Hepatocyte (in vitro differentiated cells): ENCODE measurements at regions not wholly inside any gene's neighbourhood (a gene's known extent, or its start where the extent isn't known, plus 50 kb on each side); places are given as distances from the start of the nearest gene placed in this dataset.

ENCODE experiments used
- DNase-seq: peaks from one replicate; pipeline ENCODE4 v3.0.0-alpha.2; 2016; ENCODE audit warnings: low spot score
- H2AFZ ChIP-seq: fragments of 200-600 bp; sonication (generic); 2 replicates; pipeline ENCODE4 v1.6.0; 2016; ENCODE audit warnings: antibody characterized with exemption, mild to moderate bottlenecking
- H3K27ac ChIP-seq: fragments of 200-600 bp; sonication (generic); 2 replicates; pipeline ENCODE4 v1.5.1; 2016; ENCODE audit warnings: mild to moderate bottlenecking
- H3K27me3 ChIP-seq: fragments of 200-600 bp; sonication (generic); 2 replicates; pipeline ENCODE4 v1.6.1; 2016
- H3K36me3 ChIP-seq: fragments of 200-600 bp; sonication (generic); replicated peaks from 2 replicates; pipeline ENCODE4 v1.5.1; 2016; ENCODE audit warnings: low read depth; ENCODE audit not compliant: insufficient read depth
- H3K4me1 ChIP-seq: fragments of 200-600 bp; sonication (generic); 2 replicates; pipeline ENCODE4 v1.5.1; 2016; ENCODE audit warnings: mild to moderate bottlenecking, moderate library complexity; ENCODE audit not compliant: insufficient read depth
- H3K4me2 ChIP-seq: fragments of 200-600 bp; sonication (generic); 2 replicates; pipeline ENCODE4 v1.6.0; 2016
- H3K4me3 ChIP-seq: fragments of 200-600 bp; sonication (generic); 2 replicates; pipeline ENCODE4 v1.5.1; 2016; ENCODE audit warnings: mild to moderate bottlenecking
- H3K79me2 ChIP-seq: fragments of 200-600 bp; sonication (generic); 2 replicates; pipeline ENCODE4 v1.6.0; 2017; ENCODE audit warnings: mild to moderate bottlenecking
- H3K9me2 ChIP-seq: fragments of 200-600 bp; sonication (generic); replicated peaks from 2 replicates; pipeline ENCODE4 v1.6.0; 2017; ENCODE audit warnings: mild to moderate bottlenecking; ENCODE audit not compliant: insufficient read depth
- H3K9me3 ChIP-seq: fragments of 200-600 bp; sonication (generic); 2 replicates; pipeline ENCODE4 v1.5.1; 2016; ENCODE audit warnings: low read depth, mild to moderate bottlenecking
- H4K20me1 ChIP-seq: fragments of 200-600 bp; sonication (generic); 2 replicates; pipeline ENCODE4 v1.6.0; 2016; ENCODE audit warnings: mild to moderate bottlenecking; ENCODE audit not compliant: insufficient read depth, poor library complexity, severe bottlenecking
- EZH2 ChIP-seq: fragments of 200-600 bp; sonication (generic); IDR thresholded peaks from 2 replicates; pipeline ENCODE4 v1.6.1; 2016; ENCODE audit warnings: antibody characterized with exemption, mild to moderate bottlenecking, borderline replicate concordance
- EZH2phosphoT487 ChIP-seq: fragments of 200-600 bp; sonication (generic); IDR thresholded peaks from one replicate; pipeline ENCODE4 v1.6.1; 2018; ENCODE audit warnings: antibody characterized with exemption, mild to moderate bottlenecking, low read depth, moderate library complexity; ENCODE audit not compliant: unreplicated experiment, severe bottlenecking
- WGBS: methylation state at CpG from one replicate; pipeline ENCODE4 v1.1.6; 2016; ENCODE audit warnings: low lambda C conversion rate; ENCODE audit errors: missing lambda C conversion rate; 5-methylcytosine and 5-hydroxymethylcytosine counted together
- TF ChIP-seq, protein P1 (sequence below): fragments of 200-600 bp; sonication (generic); IDR thresholded peaks from 2 replicates; pipeline ENCODE4 v1.5.1; 2016; ENCODE audit warnings: antibody characterized with exemption, mild to moderate bottlenecking; ENCODE audit not compliant: poor library complexity

DNA sequence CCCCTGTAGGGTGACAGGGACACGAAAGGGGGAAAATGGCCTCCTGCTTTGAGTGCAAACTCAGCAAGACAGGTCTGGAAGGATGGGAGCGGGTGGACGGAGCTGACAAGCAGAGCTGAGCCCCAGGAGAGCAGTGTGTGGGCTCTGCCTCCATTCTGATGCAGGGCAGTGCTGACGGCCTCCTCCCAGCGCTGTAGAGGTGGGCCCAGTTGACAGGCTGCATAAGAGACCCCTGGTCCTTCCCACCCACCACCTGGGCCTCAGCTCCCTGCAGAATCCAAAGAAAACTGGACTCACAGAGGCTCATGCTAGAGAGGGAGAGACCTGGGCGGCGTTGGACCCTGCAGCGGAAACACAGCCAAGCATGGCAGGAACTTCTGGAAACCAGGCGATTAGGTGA is 1113.4 kb downstream of the BRD1 start:
- no peak overlapping the region for H3K4me3 ChIP-seq
- no peaks in the 10 kb centered on the region for H3K9me3 ChIP-seq
- peaks cover 4% of the 10 kb centered on the region for H3K4me1 ChIP-seq
- H3K9me2 ChIP-seq = no peaks in the 10 kb centered on the region
- no peak for TF ChIP-seq EZH2
- TF ChIP-seq, protein P1, sequence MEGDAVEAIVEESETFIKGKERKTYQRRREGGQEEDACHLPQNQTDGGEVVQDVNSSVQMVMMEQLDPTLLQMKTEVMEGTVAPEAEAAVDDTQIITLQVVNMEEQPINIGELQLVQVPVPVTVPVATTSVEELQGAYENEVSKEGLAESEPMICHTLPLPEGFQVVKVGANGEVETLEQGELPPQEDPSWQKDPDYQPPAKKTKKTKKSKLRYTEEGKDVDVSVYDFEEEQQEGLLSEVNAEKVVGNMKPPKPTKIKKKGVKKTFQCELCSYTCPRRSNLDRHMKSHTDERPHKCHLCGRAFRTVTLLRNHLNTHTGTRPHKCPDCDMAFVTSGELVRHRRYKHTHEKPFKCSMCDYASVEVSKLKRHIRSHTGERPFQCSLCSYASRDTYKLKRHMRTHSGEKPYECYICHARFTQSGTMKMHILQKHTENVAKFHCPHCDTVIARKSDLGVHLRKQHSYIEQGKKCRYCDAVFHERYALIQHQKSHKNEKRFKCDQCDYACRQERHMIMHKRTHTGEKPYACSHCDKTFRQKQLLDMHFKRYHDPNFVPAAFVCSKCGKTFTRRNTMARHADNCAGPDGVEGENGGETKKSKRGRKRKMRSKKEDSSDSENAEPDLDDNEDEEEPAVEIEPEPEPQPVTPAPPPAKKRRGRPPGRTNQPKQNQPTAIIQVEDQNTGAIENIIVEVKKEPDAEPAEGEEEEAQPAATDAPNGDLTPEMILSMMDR = no peak
- TF ChIP-seq EZH2phosphoT487 = no peak
- H3K4me2 ChIP-seq = no peak overlapping the region
- DNase-seq = no peak
- WGBS = 92% methylated on average over 9 of the region's 9 CpGs
- H4K20me1 ChIP-seq = no peaks in the 10 kb centered on the region
- H2AFZ ChIP-seq = no peak overlapping the region
- no peaks in the 10 kb centered on the region for H3K27me3 ChIP-seq
- H3K27ac ChIP-seq = no peak overlapping the region
- H3K36me3 ChIP-seq = no peaks in the 10 kb centered on the region
- no peaks in the 10 kb centered on the region for H3K79me2 ChIP-seq

DNA sequence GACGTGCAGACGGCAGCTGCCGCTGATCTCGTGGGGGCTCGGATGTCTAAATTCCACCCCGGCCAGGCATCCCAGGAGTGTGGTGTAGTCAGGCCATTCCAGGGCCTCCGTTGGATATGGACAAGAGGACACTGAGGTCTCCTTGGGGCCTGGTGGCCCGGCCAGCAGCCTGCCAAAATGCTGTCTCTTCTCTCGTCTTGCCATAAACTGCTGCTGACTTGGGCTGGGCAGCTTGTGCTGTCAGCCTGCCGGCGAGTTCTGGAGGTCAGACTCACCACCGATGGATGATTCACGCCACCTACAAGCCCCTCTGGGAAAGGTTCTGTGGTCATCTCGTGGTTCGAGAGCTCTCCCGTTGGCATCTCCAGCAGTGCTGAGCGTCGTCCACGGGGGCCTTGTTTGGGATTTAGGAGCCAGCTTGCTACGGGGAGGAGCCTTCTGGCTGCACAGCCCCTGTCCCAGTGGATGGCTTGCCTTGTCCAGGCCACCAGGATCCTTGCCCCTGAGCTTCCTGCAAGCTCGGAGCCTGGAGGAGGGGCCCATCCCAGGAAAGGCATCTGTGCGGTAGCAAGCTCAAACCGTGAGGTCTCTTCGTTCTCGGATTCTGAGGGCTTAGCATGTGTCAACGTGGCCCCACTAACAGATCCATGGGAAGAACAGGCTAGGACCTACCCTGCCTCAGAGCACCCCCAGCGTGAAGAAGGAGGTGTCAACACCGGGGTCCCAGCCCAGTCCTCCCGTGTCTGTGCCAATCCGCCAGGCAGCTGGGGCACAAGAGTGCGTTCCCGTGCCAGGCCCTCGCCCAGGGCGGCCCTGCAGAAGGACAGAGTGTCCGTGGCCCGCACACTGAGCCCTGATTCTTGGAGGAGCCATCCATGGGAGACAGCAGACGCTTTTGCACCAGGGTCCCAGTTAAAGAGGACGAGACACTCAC is 1114.1 kb downstream of the BRD1 start:
- no peaks in the 10 kb centered on the region for H4K20me1 ChIP-seq
- no peaks in the 10 kb centered on the region for H3K9me2 ChIP-seq
- no peaks in the 10 kb centered on the region for H3K27me3 ChIP-seq
- DNase-seq = no peak
- no peak overlapping the region for H2AFZ ChIP-seq
- H3K9me3 ChIP-seq = no peaks in the 10 kb centered on the region
- 89% methylated on average over 38 of the region's 38 CpGs for WGBS
- no peaks in the 10 kb centered on the region for H3K79me2 ChIP-seq
- H3K36me3 ChIP-seq = no peaks in the 10 kb centered on the region
- no peak for TF ChIP-seq EZH2
- TF ChIP-seq EZH2phosphoT487 = no peak
- no peaks in the 10 kb centered on the region for H3K4me1 ChIP-seq
- H3K4me3 ChIP-seq = no peak overlapping the region
- H3K27ac ChIP-seq = no peak overlapping the region
- H3K4me2 ChIP-seq = no peak overlapping the region

DNA sequence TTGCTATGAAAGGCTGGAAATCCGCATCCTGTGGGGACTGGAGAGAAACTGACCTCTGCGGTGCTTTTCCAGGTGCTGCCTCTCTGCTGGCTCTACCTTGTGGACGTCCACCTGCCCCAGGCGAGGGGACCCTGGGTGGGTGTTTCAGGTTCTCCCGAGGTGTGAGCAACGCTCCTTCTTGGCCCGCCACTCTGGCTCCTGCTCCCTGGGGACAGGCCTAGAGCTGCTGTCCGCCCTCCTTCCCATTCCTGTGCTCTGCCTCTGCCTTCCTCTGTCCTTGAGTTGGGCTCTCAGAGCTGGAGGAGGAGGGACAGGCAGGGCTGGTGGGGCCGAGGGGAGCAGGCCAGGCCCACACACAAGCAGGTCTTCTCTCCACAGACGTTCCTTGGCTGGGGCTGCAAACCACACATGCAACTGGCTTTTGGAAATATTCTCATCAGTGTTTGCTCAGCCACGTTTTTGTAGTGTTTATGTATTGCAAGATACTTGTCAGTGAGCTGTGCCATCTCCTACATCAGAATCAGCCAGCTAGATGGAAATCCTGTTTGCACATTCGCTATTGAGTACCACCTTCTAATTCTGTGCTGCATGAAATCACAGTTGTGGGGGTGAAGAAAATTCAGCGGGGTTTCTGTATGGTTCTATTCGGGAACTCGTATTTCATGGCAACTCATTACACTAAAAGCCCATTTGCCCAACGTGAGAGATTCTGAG is 1115.0 kb downstream of the BRD1 start:
- no peak for DNase-seq
- Histone ChIP-seq H3K4me1 (no peaks in the 10 kb centered on the region), H3K9me3 (no peaks in the 10 kb centered on the region), H3K79me2 (no peaks in the 10 kb centered on the region), H3K9me2 (no peaks in the 10 kb centered on the region), H3K4me3 (no peak overlapping the region), H3K27ac (no peak overlapping the region), H3K36me3 (no peaks in the 10 kb centered on the region), H2AFZ (no peak overlapping the region), H3K4me2 (no peak overlapping the region), H4K20me1 (no peaks in the 10 kb centered on the region), H3K27me3 (no peaks in the 10 kb centered on the region)
- WGBS = 89% methylated on average over 16 of the region's 16 CpGs
- TF ChIP-seq EZH2phosphoT487 (no peak), EZH2 (no peak)
- TF ChIP-seq, protein P1 = no peak

DNA sequence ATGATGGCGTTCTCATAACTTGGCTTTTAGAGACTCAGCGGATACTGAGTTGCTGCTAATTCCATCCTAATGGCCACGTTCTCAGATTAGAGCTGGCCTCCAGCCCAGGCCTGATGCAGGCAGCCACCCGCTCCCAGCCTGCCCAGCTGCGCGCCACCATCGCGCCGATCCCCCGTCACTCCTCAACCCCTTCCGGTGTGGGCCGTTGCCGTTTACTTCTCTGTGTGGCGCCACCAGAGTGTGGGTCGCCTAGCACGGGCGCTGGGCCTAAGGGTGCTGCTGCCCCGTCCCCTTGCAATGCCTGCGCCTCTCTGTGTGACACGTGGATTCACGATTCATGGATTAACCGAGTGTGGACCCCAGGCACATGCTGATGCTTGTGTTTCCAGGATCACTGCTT is 1116.0 kb downstream of the BRD1 start:
- Histone ChIP-seq H3K27ac (no peak overlapping the region), H3K9me3 (no peaks in the 10 kb centered on the region), H3K4me1 (no peaks in the 10 kb centered on the region), H3K4me3 (no peak overlapping the region), H2AFZ (no peak overlapping the region), H3K79me2 (no peaks in the 10 kb centered on the region), H4K20me1 (no peaks in the 10 kb centered on the region), H3K36me3 (no peaks in the 10 kb centered on the region), H3K27me3 (no peaks in the 10 kb centered on the region), H3K9me2 (no peaks in the 10 kb centered on the region), H3K4me2 (no peak overlapping the region)
- TF ChIP-seq EZH2 (no peak), EZH2phosphoT487 (no peak)
- TF ChIP-seq, protein P1 = no peak
- DNase-seq = no peak
- WGBS = 95% methylated on average over 21 of the region's 22 CpGs
